ENCODE measurements at regions not wholly inside any gene's neighbourhood (a gene's known extent, or its start where the extent isn't known, plus 50 kb on each side); places are given as distances from the start of the nearest gene placed in this dataset.

DNA sequence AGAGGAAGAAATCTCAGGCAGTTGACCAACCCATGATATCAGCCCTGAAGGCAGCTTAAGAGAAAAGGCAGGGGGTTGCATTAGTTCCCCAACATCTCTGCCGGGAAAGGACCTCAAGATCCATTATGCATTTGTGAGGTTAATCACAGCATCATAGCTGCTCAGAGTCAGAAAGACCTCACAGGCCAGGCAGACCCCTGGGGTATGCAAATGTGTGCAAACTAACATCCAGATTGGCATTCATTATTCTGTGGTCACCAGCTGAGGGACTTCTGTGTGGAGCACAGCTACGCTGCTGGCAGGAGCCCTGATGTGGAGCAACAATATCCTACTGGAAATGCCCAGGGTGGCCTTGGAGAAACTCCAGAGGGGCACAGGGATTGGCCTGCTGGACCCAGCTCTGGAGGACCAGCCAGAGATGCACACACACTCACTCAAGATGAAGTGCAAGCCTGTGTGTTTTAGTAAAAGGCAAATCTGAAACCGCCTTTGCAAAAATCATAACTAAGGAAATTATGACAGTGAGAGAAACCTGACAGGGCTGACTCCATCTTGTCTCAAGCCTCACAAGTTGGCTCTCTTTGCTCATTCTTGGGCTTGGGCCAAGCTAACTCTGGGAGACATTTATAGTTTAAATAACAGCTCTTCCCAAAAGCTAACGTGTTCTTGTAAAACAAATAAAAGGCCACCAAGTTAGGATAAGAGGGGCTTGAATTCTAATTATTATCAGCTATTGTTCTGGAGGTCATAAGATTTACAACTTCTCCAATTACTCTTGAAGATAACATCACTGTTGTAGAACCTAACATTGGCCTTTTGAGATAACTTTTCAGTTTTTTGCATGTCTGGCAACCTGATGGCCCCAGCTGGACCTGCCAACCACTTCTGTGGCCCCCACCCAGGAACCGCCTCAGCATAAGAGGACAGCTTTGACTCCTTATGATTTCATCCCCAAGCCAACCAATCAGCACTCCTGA lies 257.1 kb downstream of the UACA start:
- no peak for DNase-seq (ENCODE audit: low spot score)

DNA sequence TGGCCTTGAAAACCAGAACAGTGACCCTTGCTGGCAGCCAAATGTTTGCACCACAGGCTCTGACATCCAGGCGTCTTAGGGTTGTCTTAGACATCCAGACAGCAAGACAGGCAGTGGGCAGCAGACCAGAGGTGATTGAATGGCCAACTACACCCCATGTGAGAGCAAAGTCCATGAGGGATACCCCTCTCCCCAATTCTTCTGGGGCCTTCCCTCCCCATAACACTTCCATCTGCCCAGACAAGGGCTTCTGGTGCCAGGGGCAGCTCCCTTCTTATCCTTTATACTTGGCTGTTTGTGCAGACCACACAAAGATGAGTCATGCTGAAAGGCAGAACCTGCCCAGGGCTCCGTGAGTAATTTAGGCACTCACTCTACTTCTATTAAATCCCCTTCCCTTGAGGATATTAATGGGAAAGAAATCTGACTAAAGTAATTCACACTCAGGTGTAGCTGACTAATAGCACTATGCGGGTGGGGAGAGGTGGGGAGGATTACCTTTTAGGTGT lies 257.9 kb downstream of the UACA start:
- no peak for DNase-seq (ENCODE audit: low spot score)

DNA sequence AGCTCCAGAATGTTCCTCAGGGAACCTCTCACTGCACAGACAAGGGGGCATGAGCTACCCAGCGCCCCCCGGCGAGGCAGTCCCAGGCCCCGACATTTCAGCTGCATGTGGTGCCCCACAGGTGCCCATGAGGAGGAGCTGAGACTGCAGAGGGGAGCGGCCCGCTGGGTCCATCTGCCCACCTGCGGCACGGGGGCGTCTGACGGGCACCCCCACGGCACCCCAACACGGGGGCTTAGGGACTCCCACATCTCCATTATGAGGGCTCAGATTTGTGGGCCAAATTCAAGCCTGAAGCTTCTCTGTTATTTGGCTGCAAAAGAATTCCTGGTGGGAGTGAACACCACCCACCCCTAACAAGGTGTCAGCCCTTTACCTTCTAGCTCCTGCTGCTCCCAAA lies 258.4 kb downstream of the UACA start:
- no peak for DNase-seq (ENCODE audit: low spot score)

DNA sequence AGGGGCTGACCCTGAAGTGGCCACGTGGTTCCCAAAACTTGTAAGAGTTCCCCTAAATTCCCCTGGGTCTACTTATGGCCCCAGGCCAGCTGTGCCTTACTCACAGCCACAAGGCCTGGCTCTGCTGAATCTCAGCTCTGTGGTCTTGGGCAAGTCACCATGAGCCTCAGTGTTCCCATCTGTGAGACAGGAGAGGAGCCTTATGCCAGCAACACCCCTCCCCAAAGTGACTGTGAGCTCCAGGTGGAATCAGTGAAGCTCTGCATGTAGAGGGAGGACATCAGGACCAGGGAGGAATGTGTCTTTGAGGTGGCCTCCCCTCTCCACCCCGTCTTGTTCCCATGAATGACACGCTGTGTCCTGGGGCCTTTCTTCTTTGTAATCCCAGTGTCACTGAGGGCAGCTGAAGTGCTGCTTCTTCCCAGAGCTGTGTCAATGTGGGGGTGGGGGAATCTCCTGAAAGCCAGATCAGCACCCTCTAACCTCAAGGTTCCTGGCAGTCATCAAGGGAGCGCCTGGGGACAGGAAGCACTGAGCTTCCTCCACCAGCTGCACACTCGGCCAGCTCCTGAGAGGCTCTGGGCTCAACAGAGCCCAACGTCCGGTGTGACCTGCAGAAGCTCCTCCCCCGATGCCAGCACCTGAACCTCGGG lies 258.9 kb downstream of the UACA start:
- DNase-seq (ENCODE audit: low spot score): no peak

DNA sequence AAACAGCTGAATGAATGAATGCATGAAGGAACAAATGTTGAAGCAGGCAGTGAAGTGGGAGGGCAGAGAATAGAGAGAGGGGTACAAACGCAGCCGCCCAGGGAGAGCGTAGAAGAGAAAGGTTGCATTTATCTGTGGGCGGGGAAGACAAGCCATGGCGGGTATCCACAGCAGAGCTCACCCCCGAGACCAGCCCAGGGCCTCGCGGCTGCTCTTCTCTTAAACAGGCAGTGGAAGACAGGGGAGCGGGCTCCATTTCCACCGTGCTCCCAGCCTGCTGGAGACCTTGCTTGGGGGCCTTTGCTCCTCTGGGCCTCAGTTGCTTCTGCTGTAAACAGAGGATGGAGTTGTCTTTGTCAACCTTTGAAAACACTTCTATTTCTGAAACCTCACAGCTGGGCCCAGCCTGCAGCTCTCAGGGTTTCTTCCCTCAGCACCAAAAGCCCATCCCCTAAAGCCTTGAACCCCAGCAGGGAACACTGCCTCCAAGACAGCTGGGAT lies 259.5 kb downstream of the UACA start:
- DNase-seq (ENCODE audit: low spot score): no peak

DNA sequence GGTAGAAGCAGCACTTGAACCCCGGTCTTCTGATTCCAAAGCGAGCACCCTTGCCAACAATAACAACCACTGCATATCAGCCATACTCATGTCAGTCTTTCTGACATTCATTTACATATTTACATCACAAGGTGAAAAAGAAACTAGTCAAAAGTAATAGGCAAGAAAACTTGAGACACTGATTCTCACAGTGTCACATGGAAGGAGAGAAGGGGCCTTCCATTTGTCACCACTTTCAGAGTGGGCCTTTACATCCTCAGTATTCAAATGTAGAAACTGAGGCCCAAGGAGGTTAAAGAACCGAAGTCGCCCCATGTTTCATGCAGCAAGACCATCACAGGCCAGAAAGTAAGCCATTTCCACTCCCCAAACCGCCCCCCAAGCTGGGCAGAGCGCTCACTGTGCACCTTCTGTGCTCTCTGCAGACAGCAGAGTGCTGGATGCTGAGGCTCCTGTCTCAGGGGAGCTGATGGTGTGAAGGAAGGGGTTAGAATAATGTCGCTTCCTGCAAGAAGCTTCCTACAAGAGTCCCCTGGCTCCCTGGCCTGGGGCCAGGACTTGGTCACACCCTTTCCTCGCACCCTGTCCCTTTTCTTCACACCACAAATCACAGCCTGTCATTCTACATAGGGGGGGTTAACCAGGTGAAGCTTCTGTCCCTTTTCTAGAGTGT lies 260.1 kb downstream of the UACA start:
- no peak for DNase-seq (ENCODE audit: low spot score)

DNA sequence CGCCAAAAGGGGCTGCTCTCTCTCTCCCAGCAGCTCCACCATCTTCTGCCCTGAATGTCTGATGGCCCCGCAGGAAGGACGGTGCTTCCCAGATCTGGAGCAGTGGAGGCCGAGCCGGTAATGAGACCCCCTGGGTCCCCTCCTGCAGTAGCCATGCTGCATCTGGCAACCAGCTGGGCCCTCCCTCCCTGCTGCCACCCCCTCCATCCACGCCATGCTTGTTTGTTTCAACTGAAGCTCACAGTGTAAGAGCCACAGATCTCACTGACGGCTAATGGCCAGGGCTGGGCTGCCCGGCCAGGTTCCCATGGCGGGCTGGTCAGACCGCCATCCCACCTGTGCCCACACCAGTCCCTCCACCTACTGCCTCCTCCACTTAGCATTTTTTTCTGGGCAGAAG lies 260.8 kb downstream of the UACA start:
- no peak for DNase-seq (ENCODE audit: low spot score)

DNA sequence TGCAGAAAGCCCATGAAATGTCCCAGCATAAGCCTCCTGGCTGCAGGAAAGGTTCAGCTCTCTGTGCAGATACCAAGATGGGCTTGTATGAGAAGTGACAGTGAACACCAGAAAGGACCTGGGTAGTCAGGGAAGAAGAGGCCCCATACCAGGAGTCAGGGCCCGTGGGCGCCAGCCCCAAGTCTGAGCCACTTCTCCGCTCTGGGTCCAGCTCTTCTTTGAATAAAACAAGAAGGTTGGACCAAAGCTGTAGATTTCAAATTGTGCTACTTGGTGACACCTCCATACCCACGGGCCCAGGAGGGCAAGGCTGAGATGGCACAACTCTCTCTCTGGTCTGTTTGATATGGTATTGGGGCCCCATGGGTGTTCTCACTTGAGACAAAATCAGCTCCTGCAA lies 261.5 kb downstream of the UACA start:
- DNase-seq (ENCODE audit: low spot score): no peak

DNA sequence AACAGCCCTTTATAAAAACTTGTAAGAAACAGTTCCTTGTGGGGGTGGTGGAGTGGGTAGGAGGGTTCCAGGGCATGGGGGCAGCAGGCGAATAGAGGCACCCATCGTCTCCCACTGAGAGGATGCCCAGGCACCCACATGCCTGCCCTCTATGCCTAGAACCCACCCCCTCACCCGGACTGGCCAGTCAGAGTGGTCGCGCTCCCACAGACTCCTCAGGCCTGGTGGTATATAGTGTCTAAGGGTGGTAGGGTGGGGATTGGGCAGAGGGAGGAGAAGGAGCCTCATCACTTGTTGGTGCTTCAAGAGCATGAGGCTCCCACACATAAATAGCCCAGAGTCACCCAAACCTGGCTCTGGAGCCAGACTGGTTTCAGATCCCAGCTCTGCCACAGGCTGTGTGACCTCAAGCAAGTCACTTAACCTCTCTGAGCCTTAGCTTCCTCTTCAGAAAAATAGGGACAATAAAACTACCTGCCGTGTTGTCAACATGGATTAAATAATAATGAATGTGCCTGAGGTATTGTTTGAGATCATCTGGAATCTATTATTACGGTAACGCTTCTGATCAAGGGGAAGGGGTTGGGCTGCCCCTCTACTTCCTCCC lies 262.1 kb downstream of the UACA start:
- no peak for DNase-seq (ENCODE audit: low spot score)

DNA sequence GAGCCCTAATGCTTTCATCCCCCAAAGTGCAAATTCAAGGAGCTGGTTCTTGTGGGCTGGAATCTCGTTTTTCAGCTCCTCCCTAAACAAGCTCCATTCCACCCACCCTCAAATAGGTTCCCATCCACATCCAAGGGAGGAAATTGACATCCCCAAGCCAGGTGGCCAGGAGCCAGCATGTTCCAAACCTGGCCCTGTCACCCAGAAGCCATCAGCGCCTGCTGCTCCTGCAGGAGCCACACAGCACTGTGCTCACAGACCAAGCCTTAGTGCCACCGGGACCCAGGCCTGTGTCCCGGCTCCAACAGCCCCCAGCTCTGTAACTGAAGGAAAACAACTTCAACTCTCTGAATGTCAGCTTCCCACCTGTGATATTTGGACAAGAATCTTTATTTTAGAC lies 263.6 kb downstream of the UACA start:
- no peak for DNase-seq (ENCODE audit: low spot score)

DNA sequence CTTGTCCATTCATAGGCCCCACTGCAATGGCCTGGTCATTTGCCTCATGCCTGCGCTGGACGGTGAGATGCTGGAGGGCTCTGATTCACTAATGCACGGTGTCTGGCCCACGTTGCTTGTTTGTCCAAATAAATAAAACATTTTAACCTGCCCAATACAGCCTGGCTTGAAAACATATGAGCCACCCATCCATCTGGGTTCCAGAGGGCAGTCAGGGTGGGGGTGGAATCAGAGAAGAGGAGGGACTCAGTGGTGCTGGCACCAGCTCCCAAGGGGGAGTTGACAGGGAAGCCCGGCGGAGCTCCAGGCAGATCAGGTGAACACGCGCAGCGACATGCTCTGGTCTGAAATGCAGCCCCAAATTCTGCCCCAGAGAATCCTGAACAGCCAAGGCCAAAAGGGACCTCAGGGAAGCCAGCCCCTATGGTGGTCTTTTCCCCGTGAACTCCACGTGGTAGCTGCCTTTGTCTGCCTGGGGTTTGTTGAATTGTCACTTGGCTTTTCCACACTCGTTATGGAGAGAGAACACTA lies 265.2 kb downstream of the UACA start:
- DNase-seq (ENCODE audit: low spot score): no peak

DNA sequence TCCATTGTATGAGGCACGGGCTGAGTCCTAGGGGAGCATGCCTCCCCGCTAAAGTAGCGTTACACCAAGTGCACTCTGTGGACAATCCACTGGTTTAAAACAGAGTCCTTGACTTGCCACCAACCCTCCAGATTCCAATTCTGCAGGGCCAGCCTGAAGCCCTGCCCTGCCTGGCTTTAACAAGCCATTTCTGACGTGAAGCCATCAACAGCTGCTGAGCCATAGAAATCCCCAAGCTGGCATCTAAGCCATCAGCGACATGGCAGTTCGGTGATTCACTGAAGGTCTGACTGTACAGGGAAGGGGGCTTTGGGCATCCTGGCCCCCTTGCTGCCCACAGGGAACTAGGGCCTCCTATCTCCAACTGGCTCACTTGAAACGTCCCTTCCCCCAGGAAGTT lies 265.7 kb downstream of the UACA start:
- no peak for DNase-seq (ENCODE audit: low spot score)

DNA sequence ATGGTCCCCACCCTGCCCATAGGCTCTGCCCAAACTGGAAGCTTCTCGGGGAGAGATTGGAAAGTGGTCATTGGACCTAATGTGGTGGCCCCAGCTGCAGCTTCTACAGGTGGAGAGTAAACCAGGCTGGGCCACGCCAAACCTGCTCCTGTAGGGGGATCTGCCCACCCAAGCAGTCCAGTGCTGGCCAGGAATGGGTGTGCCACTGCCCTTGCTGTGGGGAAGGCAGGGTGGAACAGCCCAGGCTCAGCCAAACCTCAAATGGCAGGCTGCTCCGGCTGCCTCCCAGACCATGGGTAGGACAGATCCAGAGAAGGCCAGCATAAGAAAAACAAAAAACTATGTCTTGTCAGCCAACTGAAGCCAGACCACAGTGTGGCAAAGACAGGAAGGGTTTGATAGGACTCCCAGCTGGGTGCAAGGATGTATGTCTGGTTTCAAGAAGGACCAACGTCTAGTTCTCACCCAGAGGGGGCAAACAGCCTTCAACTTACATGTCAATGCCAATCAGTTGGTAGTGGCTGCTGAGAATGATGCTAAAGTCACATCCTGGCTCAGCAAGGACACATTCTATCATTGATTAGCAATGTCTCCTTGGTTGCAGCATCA lies 267.3 kb downstream of the UACA start:
- DNase-seq (ENCODE audit: low spot score): no peak

DNA sequence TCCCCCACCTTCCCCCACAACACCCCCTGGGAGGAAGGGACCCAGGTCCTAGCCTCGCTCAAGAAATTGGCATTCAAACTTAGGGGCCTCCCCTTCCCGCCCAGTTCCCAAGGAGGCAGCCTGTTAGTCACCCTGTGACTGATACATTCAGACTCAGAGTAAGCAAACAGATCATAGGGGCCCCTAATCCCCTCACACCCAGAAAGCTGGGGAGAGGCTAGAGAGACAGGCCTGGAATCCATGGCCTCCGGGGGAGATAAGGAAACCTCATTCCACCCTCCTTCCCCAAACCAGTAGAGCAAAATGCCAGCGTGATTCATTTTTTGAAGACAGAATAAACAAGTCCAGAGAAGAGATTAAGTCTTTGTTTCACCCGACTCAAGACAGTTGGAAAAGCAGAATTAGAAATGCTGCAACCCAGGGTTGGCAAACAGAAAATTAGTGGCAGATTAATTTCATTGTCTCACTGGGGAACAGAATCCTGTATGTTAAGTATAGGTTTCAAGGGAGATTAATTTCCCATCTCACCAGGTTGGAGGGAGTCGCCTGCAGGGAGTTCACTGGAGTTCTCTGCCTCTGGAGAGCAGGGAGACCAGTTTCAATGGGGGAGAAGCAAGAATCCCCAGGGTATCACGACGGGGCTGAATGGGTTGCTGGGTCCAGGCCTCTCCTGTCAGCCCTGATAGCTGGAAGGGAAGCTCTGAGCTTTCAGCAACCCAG lies 268.3 kb downstream of the UACA start:
- DNase-seq (ENCODE audit: low spot score): no peak

DNA sequence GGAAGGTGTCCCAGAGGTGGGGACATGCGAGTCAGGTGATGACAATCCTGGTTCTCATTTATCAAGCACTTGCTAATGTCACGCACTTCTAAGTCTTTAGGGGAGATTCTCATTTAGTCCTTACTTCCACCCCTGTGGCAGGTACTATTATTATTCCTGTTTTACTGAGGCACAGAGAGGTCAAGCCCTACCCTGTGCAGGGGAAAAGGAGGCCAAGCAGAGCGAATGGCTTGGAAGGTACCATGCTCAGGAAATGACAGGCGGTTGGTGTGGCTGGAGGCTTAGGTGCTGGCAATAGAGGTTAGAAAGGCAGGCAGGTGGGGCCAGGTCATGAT lies 268.9 kb downstream of the UACA start:
- DNase-seq (ENCODE audit: low spot score): no peak

DNA sequence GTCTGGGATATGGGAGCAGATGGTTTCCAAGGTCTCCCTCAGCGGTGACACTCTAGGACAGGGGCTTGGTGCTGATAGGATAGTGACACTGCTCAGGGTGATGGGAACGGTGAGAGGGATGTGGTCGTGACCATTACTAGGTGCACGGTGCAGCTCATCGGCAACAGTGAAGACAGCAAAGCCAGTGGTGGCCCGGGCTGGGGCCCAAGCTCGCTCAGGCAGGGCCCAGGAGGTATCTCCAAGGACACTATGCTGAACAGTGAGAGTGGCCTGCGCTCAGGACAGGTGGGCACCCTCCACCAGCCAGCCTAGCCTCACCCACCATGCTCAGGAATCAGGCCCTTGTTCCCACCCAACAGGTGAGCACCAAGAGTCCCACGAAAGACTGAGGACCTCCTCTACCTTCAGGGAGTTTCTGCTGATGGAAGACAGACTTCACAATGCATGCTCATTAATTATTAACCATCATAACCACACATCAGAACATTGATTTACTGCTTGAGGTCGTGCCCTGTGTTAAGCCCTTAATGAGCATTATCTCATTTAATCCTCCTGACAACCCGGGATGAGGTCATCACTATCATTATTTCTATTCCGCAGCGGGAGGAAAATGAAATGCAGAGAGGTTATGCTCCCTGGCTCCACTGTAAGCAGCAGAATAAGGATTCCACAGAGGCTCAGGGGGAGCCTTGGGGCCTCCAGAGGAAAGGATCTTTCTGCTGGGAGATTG lies 269.4 kb downstream of the UACA start:
- DNase-seq (ENCODE audit: low spot score): no peak

DNA sequence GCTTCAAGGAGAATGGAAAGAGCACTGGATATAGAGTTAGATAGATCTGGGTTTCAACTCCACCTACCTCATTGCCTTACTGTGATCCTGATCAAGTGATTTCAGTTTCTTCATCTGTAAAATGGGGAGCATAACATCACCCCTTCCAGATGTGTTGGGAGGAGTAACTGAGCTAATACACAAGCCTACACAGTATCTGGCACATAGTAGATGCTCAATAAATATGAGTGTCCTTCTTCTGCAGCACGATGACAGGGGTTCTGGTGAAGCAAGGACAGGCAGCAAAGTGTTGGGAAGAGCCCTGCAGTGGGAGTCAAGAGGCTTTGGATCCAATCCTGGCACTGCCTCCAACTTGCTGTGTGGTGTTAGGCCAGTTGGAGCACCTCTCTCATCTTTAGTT lies 270.0 kb downstream of the UACA start:
- no peak for DNase-seq (ENCODE audit: low spot score)

DNA sequence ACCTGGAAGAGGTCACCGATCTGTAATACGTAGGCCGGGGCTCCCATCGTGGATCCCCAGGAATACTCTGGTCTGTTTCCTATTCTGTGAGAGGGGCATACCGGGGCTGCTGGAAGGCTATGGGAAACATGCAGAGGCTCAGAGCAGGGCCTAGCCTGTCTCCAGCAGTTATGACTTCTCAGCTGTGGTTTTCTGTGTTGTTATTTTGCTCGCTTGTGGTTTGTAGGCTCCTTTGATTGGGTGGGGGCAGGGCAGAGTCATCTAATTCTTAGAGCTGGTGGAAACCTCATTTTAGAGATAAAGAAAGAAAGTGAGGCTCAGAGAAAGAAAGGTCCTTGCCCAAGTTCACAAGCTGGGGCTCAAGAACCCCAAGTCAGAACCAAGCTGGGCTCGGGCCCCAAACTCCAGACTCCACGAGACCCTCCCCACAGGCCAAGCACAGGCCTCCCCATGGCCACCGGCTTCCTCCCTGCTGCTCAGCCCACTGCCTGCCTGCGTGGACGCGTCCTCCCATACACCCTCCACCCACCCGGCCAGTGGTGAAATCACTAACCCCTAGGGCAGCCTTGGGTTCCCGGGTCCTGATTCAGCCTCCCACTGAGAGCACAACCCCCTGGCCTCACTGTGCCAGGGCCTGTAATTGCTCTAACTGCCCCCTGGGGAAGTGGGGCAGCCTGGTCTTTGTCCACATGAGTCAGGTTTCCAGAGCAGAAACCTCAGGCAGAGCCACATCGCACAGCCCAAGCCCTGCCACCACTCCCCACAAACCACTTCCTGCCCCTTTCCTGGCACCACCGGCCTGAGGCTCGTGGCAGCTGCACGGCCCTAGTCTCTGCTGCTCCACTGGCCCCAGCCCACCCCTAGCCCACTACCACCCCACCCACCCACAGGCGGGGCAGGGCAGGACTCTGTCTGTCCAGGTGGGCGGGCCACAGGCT lies 270.8 kb downstream of the UACA start:
- DNase-seq (ENCODE audit: low spot score): peak; percentile 90

DNA sequence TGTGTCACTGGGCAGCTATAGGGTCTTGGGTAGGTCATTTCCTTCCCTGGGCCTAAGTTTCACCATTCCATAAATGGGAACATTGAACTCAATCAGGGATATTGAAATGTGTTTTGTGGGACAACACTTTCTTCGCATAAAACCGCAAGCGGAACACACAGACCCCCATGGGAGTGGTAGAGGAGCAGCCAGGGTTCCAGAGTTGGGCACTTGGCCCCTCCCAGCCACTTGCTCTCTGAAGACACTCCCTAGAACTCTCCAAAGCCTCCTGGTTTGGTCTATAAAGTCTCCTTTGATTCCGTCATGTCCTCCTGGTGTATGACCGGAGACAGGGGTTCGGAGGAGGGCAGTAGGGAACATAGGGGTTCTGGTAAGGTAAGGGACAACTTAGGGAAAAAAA lies 271.7 kb downstream of the UACA start:
- DNase-seq (ENCODE audit: low spot score): no peak

All from CD4-positive, alpha-beta T cell treated with Interleukin-15 for 4 hours (primary cell).